GOT3 (cell line): ENCODE measurements at regions not wholly inside any gene's neighbourhood (a gene's known extent, or its start where the extent isn't known, plus 50 kb on each side); places are given as distances from the start of the nearest gene placed in this dataset.
"Not testable (repeated sequence)": the region's sequence is repeated elsewhere in the genome, so short reads cannot be mapped to it uniquely, and the experiment has no call there.

Source experiments
- DNase-seq: peaks from one replicate; lab custom pipeline; 2025; ENCODE audit warnings: mixed read lengths; lab: John Stamatoyannopoulos, UW

GRCh38 chr11:47928426-47928825 lies 51.9 kb upstream of the PTPRJ start:
- no peak for DNase-seq

- DNase-seq, result no peak
Measured at GRCh38 chr11:47924184-47924691, 56.1 kb upstream of the PTPRJ start.

- no peak for DNase-seq
Measured at GRCh38 chr11:47923667-47924066, 56.7 kb upstream of the PTPRJ start.

GRCh38 chr11:47921080-47921555 lies 59.2 kb upstream of the PTPRJ start:
- not testable (repeated sequence) for DNase-seq

GRCh38 chr11:47918882-47919495 lies 61.4 kb upstream of the PTPRJ start:
- no peak for DNase-seq

GRCh38 chr11:47918370-47918690 lies 62.0 kb upstream of the PTPRJ start:
- no peak for DNase-seq

GRCh38 chr11:47917599-47918369 lies 62.6 kb upstream of the PTPRJ start:
- no peak for DNase-seq

- no peak for DNase-seq
Measured at GRCh38 chr11:47916361-47916841, 64.0 kb upstream of the PTPRJ start.

- DNase-seq, result no peak
Measured at GRCh38 chr11:47915783-47916182, 64.6 kb upstream of the PTPRJ start.

GRCh38 chr11:47915374-47915773 lies 65.0 kb upstream of the PTPRJ start:
- no peak for DNase-seq

GRCh38 chr11:47914743-47915142 lies 65.6 kb upstream of the PTPRJ start:
- no peak for DNase-seq

- DNase-seq, result no peak
Measured at GRCh38 chr11:47913529-47914244, 65.5 kb upstream of the NUP160 start.

GRCh38 chr11:47912843-47913437 lies 64.8 kb upstream of the NUP160 start:
- DNase-seq, result no peak

- no peak for DNase-seq
Measured at GRCh38 chr11:47911149-47911548, 63.0 kb upstream of the NUP160 start.

- DNase-seq, result no peak
Measured at GRCh38 chr11:47908198-47908597, 60.0 kb upstream of the NUP160 start.

GRCh38 chr11:47907499-47907898 lies 59.3 kb upstream of the NUP160 start:
- peak; percentile 20 for DNase-seq

GRCh38 chr11:47906066-47906465 lies 57.9 kb upstream of the NUP160 start:
- no peak for DNase-seq

- DNase-seq, result no peak
Measured at GRCh38 chr11:47905358-47906059, 57.4 kb upstream of the NUP160 start.

GRCh38 chr11:47904808-47905207 lies 56.7 kb upstream of the NUP160 start:
- DNase-seq, result no peak

GRCh38 chr11:47904048-47904447 lies 55.9 kb upstream of the NUP160 start:
- DNase-seq, result no peak

GRCh38 chr11:47899801-47900200 lies 51.7 kb upstream of the NUP160 start:
- no peak for DNase-seq
